Activated CD4-positive, CD25-positive, alpha-beta regulatory T cell (primary cell): ENCODE measurements at regions not wholly inside any gene's neighbourhood (a gene's known extent, or its start where the extent isn't known, plus 50 kb on each side); places are given as distances from the start of the nearest gene placed in this dataset.
"Not testable (repeated sequence)": the region's sequence is repeated elsewhere in the genome, so short reads cannot be mapped to it uniquely, and the experiment has no call there.

Experiments used
- DNase-seq, 4 experiments: peaks; one replicate each; lab custom pipeline; 2025; lab: John Stamatoyannopoulos, UW

DNA sequence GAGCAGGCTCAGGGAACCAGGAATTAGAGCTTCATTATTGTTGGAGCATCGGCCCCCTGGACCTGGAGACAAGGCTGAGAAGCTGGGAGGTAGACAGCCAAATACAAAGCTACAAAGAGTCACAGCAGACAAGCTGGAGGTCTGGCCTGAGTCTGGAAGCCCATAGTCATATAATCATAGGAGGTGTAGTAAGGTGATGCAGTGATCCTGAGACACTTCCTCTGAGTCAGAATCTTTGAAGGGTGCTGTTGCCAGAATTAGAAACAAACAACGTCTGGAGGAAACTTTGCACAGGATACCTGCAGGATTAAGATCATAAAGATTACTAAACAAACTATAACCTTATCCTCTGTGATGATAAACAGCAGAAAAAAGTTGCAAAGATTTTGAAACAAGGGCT is 213.8 kb downstream of the DSC3 start:
- DNase-seq: no peak

DNA sequence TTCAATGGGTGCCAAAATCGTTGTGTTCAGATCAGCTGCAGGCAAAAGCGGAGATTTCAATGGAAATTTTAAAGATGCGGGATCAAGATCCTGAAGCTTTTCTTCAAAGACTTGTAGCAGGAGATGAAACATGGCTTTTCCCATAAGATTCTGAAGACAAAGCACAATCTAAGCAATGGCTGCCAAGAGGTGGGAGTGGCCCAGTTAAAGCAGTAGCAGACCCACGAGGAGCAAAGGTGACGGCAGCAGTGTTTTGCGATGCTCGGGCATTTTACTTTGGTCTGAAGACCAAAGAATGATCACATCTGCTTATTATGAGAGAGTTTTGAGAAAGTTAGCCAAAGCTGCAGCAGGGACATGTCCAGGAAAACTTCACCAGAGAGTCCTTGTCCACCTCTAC is 222.9 kb downstream of the DSC3 start:
- no peak for DNase-seq

DNA sequence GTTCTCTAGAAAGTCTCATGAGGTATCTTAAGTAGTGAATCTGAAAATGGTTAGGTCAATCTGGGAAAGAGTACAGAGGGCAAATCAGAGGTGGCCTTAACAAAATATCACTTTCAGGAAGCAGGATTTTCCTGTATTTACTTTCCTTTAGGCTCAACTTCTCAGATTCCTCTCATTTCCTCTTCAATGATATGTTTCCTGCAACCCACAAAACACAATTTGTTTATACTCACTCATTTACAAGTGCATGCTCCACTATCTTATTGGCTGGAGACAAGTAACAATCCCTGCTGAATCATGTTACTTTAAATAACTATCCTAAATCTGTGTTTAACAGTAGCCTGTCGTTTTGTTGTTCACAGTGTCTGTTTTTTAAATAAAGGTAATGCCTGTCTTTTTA is 228.1 kb downstream of the DSC3 start:
- no peak for DNase-seq

DNA sequence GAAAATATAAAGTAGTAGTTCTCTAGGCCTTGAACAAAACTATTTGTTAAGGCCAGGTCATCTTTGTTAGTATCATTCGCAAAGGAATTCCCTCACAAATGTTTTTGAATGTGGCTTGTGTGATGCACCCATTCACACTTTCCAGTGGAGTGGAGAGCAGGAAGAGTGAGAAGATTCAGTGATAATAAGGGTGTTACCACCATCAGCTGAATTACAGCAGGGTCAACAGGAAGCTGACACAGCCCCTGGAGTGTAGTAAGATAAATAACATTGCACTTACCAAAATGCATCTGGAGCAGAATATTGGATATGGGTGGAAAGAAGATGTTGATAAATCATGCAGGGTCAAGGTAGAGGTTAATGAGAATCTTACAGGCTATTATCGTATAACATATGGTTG is 231.0 kb downstream of the DSC3 start:
- no peak for DNase-seq

DNA sequence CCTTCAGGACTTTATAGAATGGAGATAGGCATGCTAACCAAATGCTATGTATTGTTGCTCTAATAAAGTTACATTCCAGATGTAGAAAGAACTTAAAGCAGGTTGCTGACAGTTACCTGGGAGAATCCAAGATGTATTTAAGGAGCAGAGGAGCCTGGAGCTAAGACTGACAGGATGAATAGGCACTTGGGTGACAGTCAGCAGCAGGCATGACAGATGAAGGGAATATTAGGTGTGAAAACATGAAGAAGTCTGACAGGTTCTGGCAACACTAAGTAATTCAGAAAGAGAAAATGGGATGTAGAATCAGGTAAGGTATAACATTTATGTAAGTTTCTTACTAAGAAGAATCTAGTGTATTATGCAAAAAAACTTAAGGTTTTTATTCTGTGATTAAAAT is 232.0 kb downstream of the DSC3 start:
- DNase-seq: no peak

DNA sequence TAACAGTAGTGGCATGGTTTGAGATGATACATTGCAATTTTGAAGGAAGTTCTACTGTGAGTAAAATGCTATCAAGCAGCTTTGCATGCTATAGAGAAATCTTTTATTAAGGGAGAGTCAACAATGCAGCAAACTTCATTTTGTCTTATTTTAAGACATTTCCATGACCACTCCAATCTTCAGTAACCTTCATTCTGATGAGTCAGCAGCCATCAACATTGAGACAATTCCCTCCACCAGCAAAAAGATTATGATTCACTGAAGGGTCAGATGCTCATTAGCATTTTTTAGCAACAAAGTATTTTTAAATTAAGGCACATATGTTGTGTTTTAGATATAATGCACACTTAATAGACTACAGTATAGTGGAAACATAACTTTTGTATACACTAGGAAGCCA is 235.7 kb downstream of the DSC3 start:
- DNase-seq: no peak

DNA sequence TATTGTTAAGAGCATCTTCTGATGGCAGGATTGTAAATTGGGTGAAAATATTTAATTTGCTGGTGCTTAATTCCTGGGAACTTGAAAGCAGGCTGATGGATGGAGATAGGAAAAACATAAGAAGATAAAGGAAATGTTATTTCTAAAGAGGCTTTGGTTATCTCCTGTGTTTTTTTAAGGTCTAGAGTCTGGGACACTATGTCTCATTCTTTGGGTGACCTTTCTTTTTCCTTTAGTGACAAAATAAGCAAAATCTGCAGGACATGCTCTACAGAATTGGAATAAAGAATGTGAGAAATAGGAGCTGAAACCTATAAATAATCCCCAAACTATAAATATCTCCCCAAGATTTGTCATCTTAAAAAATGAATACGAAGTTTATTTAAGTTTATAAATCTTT is 241.7 kb downstream of the DSC3 start:
- no peak for DNase-seq

DNA sequence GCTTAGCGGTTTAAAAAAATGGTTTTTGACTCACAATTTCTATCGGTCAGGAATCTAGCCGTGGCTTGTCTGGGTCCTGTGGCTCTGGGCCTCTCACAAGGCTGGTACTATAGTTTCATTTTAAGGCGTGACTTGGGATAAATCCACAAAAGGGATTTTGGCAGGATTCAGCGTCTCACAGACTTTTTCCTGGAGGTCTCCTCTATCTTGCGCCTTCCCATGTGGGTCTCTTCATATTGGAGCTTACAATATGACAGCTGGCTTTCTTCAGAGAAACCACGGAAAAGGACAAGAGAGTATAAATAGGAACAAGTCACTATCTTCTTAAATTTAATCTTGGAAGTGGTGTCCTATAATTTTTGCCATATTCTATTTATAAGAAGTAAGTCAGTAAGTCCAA is 250.5 kb downstream of the DSC3 start:
- no peak for DNase-seq

DNA sequence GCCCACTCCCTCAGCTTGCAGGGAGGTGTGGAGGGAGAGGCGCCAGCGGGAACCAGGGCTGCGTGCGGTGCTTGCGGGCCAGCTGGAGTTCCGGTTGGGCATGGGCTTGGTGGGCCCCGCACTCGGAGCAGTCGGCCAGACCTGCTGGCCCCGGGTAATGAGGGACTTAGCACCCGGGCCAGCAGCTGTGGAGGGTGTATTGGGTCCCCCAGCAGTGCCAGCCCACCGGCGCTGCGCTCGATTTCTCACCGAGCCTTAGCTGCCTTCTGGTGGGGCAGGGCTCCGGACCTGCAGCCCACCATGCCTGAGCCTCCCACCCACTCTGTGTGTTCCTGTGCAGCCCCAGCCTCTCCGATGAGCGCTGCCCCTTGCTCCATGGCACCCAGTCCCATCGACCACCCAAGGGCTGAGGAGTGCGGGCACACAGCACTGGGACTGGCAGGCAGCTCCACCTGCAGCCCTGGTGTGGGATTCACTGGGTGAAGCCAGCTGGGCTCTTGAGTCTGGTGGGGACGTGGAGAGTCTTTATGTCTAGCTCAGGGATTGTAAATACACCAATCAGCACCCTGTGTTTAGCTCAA is 254.0 kb downstream of the DSC3 start:
- not testable (repeated sequence) for DNase-seq

DNA sequence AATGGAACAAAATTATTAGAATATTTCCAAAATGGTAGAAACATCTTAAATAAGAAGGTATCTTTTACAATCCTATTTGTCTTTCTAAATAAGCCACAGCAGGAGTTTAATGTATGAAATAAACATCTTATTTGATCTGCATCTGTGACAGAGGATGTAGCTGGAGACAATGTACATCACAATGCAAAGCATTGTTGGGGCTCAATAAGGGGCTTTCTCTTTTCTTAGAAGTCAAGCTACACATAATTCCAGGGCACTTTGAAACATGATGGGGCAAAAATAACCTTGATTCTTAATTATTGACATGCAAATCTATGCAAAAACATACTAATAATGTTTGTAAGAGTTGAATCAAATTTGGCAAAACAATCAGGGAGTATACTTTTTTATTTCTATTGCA is 255.1 kb downstream of the DSC3 start:
- no peak for DNase-seq

DNA sequence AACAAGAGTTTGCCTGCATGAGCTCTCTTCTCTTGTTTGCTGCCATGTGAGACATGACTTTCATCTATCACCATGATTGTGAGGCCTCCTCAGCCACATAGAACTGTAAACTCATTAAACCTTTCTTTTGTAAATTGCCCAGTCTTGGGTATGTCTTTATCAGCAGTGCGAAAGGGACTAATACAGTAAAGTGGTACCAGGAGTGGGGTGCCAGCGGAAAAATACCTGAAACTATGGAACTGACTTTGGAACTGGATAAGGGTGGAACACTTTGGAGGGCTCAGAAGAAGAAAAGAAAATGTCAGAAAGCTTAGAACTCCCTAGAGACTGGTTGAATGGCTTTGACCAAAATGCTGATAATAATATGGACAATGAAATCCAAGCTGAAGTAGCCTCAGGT is 260.9 kb downstream of the DSC3 start:
- DNase-seq: no peak

DNA sequence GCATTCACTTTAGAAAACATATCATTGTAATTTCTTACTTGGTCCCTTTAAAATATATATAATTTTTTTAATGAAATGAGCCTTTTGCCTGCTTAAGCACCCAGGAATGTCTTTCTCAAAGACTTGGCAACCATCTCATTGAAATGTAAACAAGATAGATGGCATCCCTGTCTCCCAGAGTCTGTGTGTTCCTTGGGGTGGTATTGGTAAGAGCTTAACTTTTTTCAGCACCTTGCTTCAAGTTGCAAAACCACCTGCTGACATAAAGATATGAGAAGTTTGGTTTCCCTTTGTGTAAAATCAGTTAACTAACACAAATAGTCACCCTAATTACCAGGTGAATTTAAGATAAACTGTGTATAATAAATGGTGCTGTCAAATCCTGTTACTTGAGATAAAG is 266.9 kb downstream of the DSC3 start:
- no peak for DNase-seq

DNA sequence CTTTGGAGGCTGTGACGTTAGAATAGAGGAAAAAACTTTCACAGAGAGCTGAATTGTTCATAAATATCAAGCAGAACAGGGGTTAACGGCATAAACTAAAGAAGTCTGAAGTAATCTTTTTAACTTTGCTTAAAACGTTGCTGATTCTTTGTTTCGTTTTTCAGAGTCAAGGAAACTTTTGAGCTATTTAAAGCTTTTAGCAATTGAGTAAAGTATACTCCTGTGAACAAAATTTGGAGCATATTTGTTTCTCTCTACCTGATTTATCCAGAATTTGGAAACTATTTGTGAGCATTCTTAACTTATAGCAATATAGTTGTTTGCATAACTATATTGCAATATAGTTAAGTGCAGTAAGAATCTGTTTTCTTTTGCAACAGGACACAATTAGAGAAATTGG is 270.4 kb downstream of the DSC3 start:
- not testable (repeated sequence) for DNase-seq

DNA sequence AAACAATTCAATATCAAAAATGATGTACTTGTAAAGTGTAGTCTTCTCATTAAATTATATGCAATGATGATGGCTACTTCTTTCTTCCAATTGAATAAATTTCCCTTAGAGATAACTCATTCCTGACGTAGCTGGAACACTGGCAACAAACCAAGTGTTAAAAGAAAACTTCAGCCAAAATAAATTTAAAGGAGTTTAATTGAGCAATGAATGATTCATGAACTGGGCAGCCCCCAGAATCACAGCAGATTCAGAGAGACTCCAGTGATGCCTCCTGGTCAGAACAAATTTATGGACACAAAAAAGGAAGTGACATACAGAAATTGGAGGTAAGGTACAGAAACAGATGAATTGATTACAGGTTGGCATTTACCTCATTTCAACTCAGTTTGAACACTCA is 276.5 kb downstream of the DSC3 start:
- no peak for DNase-seq

DNA sequence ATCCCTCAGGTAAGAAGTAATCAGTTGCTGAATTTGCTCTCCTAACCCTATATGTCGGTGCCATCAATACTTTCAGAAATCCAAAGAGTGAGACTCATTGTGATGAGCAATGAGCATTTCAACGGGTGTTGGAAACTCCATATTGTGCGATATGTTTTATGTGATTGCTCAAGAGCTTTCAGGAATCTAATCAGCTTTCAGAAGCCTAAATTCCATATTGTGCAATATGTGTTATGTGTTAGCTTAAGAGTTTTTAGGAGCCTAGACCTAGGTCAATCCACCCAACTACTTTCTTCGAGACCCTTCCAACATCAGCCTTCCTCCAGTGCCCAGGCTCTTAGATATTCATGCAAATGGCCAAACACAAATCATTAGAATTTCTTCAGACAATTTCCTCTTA is 277.3 kb downstream of the DSC3 start:
- DNase-seq: no peak

DNA sequence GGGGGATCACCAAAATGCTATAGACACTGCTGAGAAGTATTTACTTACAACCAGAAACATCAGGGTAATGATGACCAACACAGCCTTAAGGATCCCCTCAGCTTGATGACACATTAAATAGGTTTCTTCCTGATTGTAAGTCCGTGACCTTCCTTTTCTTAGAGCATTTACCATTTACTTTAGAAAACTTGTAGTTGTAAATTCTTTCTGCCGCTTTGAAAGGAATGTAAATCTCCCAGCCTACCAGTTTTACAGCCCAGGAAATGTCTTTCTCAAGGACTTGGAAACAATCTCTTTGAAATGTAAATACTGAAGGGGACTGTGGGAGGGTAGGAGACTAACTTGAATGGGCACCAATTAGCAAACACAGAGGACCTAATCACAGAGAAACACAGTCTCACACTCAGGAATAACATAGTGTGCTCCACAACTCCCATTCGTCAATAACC is 278.6 kb downstream of the DSC3 start:
- no peak for DNase-seq

DNA sequence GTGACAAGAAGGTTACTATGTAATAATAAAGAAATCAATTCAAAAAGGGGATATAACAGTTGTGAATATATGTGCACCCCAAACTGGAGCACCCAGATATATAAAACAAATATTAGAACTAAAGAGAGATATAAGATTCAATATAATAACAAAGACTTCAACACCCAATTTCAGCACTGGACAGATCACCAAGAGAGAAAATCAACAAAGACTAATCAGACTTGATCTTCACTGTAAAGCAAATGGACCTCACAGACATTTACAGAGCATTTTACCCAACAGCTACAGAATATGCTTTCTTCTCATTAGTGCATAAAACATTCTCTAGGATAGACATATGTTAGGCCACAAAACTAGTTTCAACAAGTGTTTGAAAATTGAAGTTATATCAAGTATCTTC is 287.7 kb downstream of the DSC3 start:
- DNase-seq: no peak

DNA sequence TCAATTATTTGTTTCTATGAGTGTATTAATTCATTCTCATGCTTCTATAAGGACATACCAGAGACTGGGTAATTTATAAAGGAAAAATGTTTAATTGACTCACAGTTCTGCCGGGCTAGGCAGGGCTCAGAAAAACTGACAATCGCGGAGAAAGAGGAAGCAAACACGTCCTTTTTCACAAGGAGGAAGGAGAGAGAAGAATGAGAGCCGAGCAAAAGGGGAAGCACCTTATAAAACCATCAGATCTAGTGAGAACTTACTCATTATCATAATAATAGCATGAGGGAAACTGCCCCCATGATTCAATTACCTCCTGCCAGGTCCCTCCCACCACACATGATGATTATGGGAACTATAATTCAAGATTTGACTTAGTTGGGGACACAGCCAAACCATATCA is 294.0 kb downstream of the DSC3 start:
- no peak for DNase-seq

DNA sequence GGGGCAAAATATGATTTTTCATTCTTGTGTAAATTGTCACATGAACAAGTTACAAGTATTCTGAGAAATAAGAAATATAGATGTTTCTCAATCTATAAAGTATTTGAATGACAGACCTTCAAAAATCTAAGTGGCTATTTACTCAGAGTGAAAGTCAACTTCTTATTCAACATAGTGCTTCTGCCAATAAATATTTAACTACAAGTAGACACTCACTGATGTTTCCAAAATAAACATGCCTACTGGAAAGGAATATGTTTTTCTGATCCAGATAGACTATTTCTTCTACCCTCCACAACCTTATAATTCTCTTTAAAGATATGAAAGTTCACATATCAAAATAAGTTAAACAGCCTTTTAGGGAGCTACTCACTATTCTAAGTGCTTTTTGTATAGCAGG is 296.3 kb downstream of the DSC3 start:
- no peak for DNase-seq

DNA sequence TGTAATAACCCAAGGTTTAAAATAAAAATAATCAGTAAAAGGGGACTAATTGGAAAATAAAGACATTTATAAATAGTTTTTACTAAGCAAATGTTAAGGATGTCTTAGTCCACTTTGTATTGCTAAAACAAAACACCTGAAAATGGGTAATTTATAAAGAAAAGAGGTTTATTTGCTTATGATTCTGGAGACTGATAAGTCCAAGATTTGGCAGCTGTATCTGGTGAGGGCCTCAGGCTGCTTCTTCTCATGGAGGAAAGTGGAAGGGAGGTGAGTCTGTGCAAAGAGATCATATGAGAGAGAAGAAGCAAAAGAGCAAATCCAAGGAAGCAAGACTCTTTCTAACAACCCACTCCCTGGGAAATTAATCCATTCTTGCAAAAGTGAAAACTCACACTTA is 299.5 kb downstream of the DSC3 start:
- no peak for DNase-seq

DNA sequence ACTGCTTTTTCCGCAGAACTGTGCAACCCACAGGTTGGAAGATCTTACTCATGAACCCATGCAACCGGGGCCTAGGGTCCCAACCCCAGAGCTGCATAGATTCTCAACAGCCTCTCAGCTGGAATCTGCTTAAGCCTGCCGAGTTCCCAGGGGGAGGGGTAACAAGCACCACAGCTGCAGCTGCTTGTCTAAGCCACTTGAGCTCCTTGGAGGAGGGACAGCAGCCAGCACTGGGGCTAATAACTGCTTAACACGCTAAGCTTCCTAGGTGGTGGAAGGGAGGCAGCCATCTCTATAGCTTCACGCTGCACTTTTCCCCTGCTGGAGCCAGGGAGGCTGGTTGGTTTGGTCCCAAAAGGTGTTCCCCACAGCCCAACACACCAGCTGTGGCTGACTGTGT is 311.6 kb downstream of the DSC3 start:
- DNase-seq: no peak

DNA sequence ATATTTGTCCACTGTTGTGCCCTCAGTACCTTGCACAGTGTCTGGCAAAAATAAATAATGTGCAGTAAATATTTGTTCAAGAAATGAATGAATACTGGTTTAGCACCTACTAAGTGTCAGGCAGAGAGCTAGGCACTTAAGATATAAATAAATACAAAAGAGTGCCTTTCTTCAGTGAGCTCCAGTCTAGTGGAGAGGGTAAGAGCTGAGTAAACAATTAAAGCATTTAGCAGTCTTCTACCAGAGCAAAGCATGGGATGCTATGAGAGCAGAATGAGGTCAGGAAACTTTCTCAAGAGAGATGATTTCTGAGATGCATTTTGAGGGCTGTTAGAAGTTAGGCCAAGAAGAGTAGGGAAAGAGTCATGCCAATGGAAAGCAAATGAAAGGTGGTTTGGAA is 314.7 kb downstream of the DSC3 start:
- no peak for DNase-seq

DNA sequence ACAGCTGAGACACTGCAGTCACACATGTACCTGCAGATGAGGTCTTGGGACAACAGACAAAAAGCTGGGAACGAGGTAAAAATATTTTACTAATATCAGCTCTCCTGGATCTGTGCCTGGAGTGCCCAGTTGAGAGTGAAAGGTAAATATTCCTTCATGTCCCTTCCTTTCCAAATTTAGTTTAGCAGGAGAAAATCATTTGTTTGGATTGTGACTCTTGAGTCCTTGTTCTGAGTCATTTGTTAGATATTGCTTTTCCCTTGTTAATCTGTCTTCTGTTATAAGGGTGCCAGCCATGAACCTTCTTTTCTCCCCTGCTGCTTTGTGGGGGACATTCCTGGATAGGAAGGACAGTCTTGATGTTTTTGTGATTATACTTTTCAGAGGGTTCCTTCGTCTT is 329.2 kb downstream of the DSC3 start:
- DNase-seq: no peak

DNA sequence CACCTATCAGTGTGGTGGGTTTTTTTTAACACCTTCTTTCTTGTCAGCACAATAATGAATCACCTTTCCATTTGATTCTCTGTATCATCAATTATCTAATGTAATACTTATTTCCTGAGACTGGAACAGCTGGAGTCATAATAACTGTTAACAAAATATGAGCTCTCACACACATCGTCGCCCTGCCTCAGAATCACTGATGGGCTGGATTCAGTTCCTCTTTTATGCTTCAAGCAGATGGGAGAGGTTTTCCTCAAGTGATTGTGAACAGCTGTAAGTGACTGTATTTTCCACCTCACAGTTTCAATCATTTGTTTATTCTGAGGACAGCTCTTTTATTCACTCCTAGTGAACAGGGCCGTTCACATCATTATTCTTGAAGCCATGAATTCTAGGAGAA is 330.2 kb downstream of the DSC3 start:
- no peak for DNase-seq

DNA sequence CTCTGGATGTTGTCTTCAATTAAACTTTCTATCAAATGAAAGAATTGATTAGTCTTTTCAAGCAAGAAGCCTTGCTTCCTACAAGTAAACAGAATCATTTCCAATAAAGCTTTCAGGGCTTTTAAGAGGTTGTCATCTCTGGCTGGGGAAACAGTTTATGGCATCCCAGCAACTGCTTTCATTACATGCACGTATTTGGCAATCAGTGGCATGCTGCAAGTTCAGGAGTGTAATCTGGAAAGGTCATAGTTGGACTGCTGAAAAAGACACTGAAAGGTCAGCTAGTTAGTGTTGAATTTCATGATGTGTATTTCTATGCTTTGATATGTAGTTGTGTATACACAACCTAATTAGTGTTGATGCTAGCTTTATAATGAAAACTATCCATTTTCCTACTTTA is 332.9 kb downstream of the DSC3 start:
- no peak for DNase-seq
